Thyroid gland (tissue), 4 donors: ENCODE measurements at regions not wholly inside any gene's neighbourhood (a gene's known extent, or its start where the extent isn't known, plus 50 kb on each side); places are given as distances from the start of the nearest gene placed in this dataset.

Experiments
- DNase-seq, 2 donors: peaks; one replicate each; pipeline ENCODE4 v3.0.0-alpha.2; 2019
- H3K27ac ChIP-seq, 3 donors: fragments of 200-600 bp; sonication (generic); 1 replicate in 2 of 3; 2 replicates in 1 of 3; pipeline ENCODE4 v1.5.1; 2016 to 2019; ENCODE audit warnings: mild to moderate bottlenecking in 1 of 3, moderate library complexity in 1 of 3
- H3K27me3 ChIP-seq: fragments of 200-600 bp; sonication (generic); one replicate; pipeline ENCODE4 v1.5.1; 2019
- H3K36me3 ChIP-seq, 2 donors: fragments of 200-600 bp; sonication (generic); one replicate each; pipeline ENCODE4 v1.5.1; 2016 to 2019
- H3K4me1 ChIP-seq, 2 donors: fragments of 200-600 bp; sonication (generic); one replicate each; pipeline ENCODE4 v1.5.1; 2017 to 2019
- H3K4me3 ChIP-seq, 3 donors: fragments of 200-600 bp; sonication (generic); replicated peaks in 1 of 3; 1 replicate in 2 of 3; 2 replicates in 1 of 3; pipeline ENCODE4 v1.5.1; 2016; ENCODE audit warnings: mild to moderate bottlenecking in 1 of 3
- H3K9me3 ChIP-seq: fragments of 200-600 bp; sonication (generic); one replicate; pipeline ENCODE4 v1.5.1; 2017
- POLR2A ChIP-seq, 2 donors: fragments of 450-650 bp; IDR thresholded peaks; one replicate each; pipeline ENCODE4 v1.6.1; 2017; ENCODE audit warnings: antibody characterized with exemption in 2 of 2, mild to moderate bottlenecking in 2 of 2, moderate library complexity in 1 of 2
- WGBS, 2 donors: methylation state at CpG; one replicate each; pipeline ENCODE4 v1.1.5; 2017; 5-methylcytosine and 5-hydroxymethylcytosine counted together
- intact Hi-C: fragments of 100-400 bp; cut with DNase I; formaldehyde crosslinking; loops from one replicate; pipeline ENCODE4 v1.15.1; 2023
- TF ChIP-seq, protein P1 (sequence below), 6 experiments: fragments of 200-600 bp in 3 of 6; fragments of 450-650 bp in 3 of 6; sonication (generic) in 3 of 6; IDR thresholded peaks; one replicate each; pipeline ENCODE4 v1.5.1; 2016 to 2019; ENCODE audit warnings: antibody characterized with exemption in 6 of 6, mild to moderate bottlenecking in 2 of 6, inconsistent platforms in 1 of 6, moderate library complexity in 1 of 6

DNA sequence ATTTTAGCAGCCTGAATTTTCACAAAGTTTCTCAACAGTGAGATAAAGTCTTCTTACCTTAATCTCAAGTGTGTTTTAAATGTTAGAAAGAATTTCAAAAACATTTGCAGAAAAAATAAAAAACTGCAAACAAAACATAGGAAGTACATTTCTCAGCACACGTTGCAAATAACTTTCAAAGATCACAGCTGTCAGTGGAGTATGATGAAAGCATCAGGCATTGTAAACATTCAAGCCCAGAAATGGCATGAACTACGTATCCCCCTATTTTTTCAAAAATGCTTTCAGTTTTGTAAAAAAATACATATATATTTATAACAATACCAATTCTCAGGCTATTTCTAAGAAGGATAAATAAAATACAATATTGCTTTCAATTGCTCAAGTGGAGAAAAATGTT, 320.6 kb upstream of the TFPI start:
- Histone ChIP-seq H3K9me3 (no peaks in the 10 kb centered on the region), H3K27me3 (no peaks in the 10 kb centered on the region), H3K4me1 (no peaks in the 10 kb centered on the region), H3K27ac (no peak overlapping the region), H3K4me3 (no peak overlapping the region), H3K36me3 (no peaks in the 10 kb centered on the region)
- TF ChIP-seq POLR2A (IDR thresholded peaks at IDR 0.05), result no peak
- TF ChIP-seq, protein P1, sequence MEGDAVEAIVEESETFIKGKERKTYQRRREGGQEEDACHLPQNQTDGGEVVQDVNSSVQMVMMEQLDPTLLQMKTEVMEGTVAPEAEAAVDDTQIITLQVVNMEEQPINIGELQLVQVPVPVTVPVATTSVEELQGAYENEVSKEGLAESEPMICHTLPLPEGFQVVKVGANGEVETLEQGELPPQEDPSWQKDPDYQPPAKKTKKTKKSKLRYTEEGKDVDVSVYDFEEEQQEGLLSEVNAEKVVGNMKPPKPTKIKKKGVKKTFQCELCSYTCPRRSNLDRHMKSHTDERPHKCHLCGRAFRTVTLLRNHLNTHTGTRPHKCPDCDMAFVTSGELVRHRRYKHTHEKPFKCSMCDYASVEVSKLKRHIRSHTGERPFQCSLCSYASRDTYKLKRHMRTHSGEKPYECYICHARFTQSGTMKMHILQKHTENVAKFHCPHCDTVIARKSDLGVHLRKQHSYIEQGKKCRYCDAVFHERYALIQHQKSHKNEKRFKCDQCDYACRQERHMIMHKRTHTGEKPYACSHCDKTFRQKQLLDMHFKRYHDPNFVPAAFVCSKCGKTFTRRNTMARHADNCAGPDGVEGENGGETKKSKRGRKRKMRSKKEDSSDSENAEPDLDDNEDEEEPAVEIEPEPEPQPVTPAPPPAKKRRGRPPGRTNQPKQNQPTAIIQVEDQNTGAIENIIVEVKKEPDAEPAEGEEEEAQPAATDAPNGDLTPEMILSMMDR (IDR thresholded peaks at IDR 0.05), result no peak
- 54 to 59% methylated on average over 2 of the region's 2 CpGs for WGBS, 2 donors
- intact Hi-C loops, result no loop called here
- DNase-seq, result no peak

DNA sequence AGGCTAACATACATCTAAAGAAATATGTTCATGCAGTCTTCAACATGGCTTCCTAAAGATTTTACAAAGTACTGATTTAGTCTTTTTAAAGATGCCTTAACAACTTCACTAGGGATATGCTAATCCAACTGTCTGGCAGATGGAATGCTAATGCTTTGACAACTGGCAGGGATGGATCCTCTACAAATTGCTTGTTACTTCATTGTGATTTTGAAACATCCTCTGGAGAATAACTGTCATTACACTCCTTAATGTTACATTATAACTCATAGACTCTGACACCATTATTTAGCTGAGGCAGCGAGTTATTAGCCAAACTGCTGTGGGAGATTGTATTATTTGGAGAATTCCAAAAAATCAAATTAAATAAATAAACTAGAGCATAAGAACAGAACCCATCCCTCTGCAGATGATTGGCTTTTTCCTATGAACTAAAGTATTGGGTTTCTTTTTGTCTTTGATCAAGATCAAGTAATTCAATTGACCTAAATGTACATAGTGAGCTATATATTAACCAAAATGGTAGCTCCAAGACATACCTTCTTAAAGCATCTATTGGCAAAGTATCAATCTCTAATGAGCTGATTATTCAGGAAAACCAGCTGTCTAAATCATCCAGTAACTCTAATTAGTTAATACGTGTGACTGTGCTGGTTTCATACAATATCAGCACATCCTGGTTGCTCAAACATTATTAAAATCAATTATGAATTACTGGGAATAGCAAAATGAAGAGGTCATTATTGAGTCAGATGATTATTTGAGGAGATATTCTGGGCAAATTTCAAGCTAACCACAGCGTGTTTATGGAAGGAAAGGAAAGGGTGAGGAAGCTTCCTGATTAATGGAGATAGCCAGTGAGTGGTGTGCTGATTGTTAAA, 321.3 kb upstream of the TFPI start:
- H3K27ac ChIP-seq, result no peak overlapping the region
- intact Hi-C loops, result no loop called here

DNA sequence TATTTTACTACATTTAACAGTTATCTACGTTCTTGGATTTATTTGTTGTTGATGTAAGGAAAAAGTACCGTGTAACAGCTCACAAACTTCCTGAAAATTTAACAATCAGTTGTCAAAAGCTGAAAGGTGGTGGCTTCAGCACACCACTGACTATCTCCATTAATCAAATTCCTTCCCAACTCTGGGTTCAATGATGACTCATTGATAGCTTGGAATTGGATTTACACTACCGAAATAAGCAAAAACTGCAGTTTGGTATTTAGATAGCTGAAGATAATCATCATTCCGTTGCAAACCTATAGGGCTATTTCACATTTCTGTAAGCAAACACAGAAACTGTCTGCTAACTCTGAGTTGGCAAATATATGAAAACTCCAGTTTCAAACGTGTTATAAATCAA, 322.3 kb upstream of the TFPI start:
- H3K27me3 ChIP-seq, result no peaks in the 10 kb centered on the region
- no peaks in the 10 kb centered on the region for H3K36me3 ChIP-seq
- no peak for TF ChIP-seq POLR2A (IDR thresholded peaks at IDR 0.05)
- TF ChIP-seq, protein P1 (IDR thresholded peaks at IDR 0.05), result no peak
- intact Hi-C loops, result no loop called here
- no peaks in the 10 kb centered on the region for H3K9me3 ChIP-seq
- no peaks in the 10 kb centered on the region for H3K4me1 ChIP-seq
- no peak overlapping the region for H3K4me3 ChIP-seq
- DNase-seq, result no peak
- WGBS, 2 donors, result 86 to 89% methylated on average over 5 of the region's 5 CpGs
- no peak overlapping the region for H3K27ac ChIP-seq

More for the DNA sequence above, 321.3 kb upstream of the TFPI start:
- Histone ChIP-seq H3K4me1 (no peaks in the 10 kb centered on the region), H3K9me3 (no peaks in the 10 kb centered on the region), H3K4me3 (no peak overlapping the region), H3K27me3 (no peaks in the 10 kb centered on the region), H3K36me3 (no peaks in the 10 kb centered on the region)
- 76 to 79% methylated on average over 3 of the region's 3 CpGs for WGBS, 2 donors
- TF ChIP-seq, protein P1 (IDR thresholded peaks at IDR 0.05), result no peak
- TF ChIP-seq POLR2A (IDR thresholded peaks at IDR 0.05), result no peak
- no peak for DNase-seq

DNA sequence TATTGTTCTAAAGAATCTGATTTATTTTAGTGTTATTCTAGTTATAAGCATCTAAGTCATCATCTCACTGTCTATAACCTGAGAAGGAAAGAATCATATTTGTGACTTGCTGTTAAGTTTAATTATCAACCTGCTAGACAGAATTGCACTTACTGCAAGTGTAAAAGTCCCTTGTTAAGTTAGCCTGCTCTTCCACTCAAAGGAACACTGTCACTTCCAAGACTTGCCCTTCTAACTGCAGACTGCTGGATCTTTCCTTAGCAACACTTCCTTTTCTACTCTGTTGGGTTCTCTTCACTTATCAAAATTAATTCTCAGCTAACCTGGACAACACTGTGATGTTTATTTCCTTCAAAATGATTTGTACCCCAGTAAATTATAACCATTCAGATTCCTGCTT, 323.2 kb upstream of the TFPI start:
- intact Hi-C loops, result no loop called here
- no peaks in the 10 kb centered on the region for H3K27me3 ChIP-seq

DNA sequence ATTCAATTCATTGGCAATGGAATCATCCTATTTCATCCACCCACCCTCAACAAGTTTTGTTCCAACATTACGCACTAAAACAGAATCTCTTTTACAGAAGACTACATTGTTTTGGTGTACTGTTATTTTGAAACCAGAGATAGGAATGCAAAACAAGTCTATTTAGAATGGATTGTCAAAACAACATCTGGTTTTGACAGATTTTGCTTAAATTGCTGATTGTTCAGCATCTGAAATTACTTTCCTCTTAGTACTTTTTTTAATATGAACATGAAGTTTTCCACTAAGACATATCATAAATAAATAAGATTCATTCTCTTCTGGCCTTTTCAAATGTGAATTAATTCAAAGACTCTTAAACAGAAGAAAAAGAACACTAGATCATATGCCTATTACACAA, 323.9 kb upstream of the TFPI start:
- Histone ChIP-seq H3K27ac (no peak overlapping the region), H3K9me3 (no peaks in the 10 kb centered on the region), H3K36me3 (no peaks in the 10 kb centered on the region), H3K4me1 (no peaks in the 10 kb centered on the region), H3K27me3 (no peaks in the 10 kb centered on the region), H3K4me3 (no peak overlapping the region)
- intact Hi-C loops, result no loop called here
- no peak for TF ChIP-seq POLR2A (IDR thresholded peaks at IDR 0.05)
- TF ChIP-seq, protein P1 (IDR thresholded peaks at IDR 0.05), result no peak
- no peak for DNase-seq
- 95 to 98% methylated on average over 1 of the region's 1 CpG for WGBS, 2 donors

More for the DNA sequence above, 323.2 kb upstream of the TFPI start:
- no peak overlapping the region for H3K4me3 ChIP-seq
- H3K27ac ChIP-seq, result no peak overlapping the region
- H3K36me3 ChIP-seq, result no peaks in the 10 kb centered on the region
- H3K9me3 ChIP-seq, result no peaks in the 10 kb centered on the region
- DNase-seq, result no peak
- no peak for TF ChIP-seq POLR2A (IDR thresholded peaks at IDR 0.05)
- TF ChIP-seq, protein P1 (IDR thresholded peaks at IDR 0.05), result no peak
- no peaks in the 10 kb centered on the region for H3K4me1 ChIP-seq
